Fibroblast of villous mesenchyme (primary cell): ENCODE measurements at regions not wholly inside any gene's neighbourhood (a gene's known extent, or its start where the extent isn't known, plus 50 kb on each side); places are given as distances from the start of the nearest gene placed in this dataset.

ENCODE experiments used
- DNase-seq: peaks from one replicate; pipeline ENCODE4 v3.0.0-alpha.2; 2010; ENCODE audit warnings: low read depth
- H3K4me3 ChIP-seq: 2 replicates; pipeline ENCODE4 v1.5.1; 2011; ENCODE audit warnings: low read depth, mild to moderate bottlenecking, low read length
- CTCF ChIP-seq: IDR thresholded peaks from 2 replicates; pipeline ENCODE4 v1.5.1; 2012; ENCODE audit warnings: low read depth, mild to moderate bottlenecking, low read length; ENCODE audit not compliant: insufficient read depth

- no peak for DNase-seq
- no peak overlapping the region for H3K4me3 ChIP-seq
- TF ChIP-seq CTCF, result no peak
Observed at GRCh38 chr5:106749826-106750225, 920.9 kb downstream of the EFNA5 start.

- no peak overlapping the region for H3K4me3 ChIP-seq
- no peak for TF ChIP-seq CTCF
- no peak for DNase-seq
Observed at GRCh38 chr5:106739127-106739526, 931.6 kb downstream of the EFNA5 start.

GRCh38 chr5:106737111-106737510 is 933.6 kb downstream of the EFNA5 start:
- H3K4me3 ChIP-seq, result no peak overlapping the region
- TF ChIP-seq CTCF, result no peak
- DNase-seq, result no peak

- TF ChIP-seq CTCF, result no peak
- no peak overlapping the region for H3K4me3 ChIP-seq
- DNase-seq, result no peak
Observed at GRCh38 chr5:106732624-106733023, 938.1 kb downstream of the EFNA5 start.

- H3K4me3 ChIP-seq, result no peak overlapping the region
- TF ChIP-seq CTCF, result no peak
Observed at GRCh38 chr5:106730912-106731311, 939.8 kb downstream of the EFNA5 start.

GRCh38 chr5:106730506-106730905 is 940.2 kb downstream of the EFNA5 start:
- TF ChIP-seq CTCF, result no peak
- H3K4me3 ChIP-seq, result no peak overlapping the region
- DNase-seq, result no peak

More at GRCh38 chr5:106730912-106731311, 939.8 kb downstream of the EFNA5 start:
- DNase-seq, result no peak

GRCh38 chr5:106728208-106728607 is 942.5 kb downstream of the EFNA5 start:
- no peak for TF ChIP-seq CTCF
- no peak for DNase-seq
- no peak overlapping the region for H3K4me3 ChIP-seq
